Suprapubic skin (tissue), 4 donors: ENCODE measurements at regions not wholly inside any gene's neighbourhood (a gene's known extent, or its start where the extent isn't known, plus 50 kb on each side); places are given as distances from the start of the nearest gene placed in this dataset.

ENCODE experiments used
- EP300 ChIP-seq: sonication (generic); formaldehyde crosslinking; IDR thresholded peaks from one replicate; pipeline ENCODE4 v1.6.1; 2017; ENCODE audit warnings: antibody characterized with exemption
- POLR2AphosphoS5 ChIP-seq, 3 donors: sonication (generic); formaldehyde crosslinking; IDR thresholded peaks; one replicate each; pipeline ENCODE4 v1.6.1; 2017; ENCODE audit warnings: antibody characterized with exemption in 3 of 3
- TF ChIP-seq, protein P1 (sequence below), 2 donors: fragments of 200-600 bp in 1 of 2; fragments of 450-650 bp in 1 of 2; sonication (generic) in 1 of 2; IDR thresholded peaks; one replicate each; pipeline ENCODE4 v1.5.1; 2016 to 2019; ENCODE audit warnings: antibody characterized with exemption in 2 of 2, mild to moderate bottlenecking in 1 of 2, moderate library complexity in 1 of 2

DNA sequence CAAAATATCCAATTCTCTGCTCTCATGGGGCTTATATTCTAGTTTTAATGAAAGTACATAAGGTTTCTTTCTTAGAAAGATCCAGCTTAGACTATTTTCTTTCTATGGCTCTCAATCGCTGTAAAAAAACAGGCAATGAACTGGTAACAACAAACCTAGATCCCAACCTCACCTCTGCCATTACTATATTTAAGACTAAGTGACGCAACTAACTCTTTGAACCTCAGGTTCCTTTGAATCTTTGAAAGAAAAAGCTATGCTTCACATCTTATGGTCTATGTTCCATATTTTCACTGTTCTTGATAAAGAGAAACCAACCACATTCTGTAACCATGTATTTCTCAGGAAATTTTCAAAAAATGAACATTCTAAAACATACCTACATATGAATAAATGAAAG is 88.5 kb downstream of the ELAPOR2 start:
- TF ChIP-seq, protein P1, sequence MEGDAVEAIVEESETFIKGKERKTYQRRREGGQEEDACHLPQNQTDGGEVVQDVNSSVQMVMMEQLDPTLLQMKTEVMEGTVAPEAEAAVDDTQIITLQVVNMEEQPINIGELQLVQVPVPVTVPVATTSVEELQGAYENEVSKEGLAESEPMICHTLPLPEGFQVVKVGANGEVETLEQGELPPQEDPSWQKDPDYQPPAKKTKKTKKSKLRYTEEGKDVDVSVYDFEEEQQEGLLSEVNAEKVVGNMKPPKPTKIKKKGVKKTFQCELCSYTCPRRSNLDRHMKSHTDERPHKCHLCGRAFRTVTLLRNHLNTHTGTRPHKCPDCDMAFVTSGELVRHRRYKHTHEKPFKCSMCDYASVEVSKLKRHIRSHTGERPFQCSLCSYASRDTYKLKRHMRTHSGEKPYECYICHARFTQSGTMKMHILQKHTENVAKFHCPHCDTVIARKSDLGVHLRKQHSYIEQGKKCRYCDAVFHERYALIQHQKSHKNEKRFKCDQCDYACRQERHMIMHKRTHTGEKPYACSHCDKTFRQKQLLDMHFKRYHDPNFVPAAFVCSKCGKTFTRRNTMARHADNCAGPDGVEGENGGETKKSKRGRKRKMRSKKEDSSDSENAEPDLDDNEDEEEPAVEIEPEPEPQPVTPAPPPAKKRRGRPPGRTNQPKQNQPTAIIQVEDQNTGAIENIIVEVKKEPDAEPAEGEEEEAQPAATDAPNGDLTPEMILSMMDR (IDR thresholded peaks at IDR 0.05) = no peak
- no peak for TF ChIP-seq POLR2AphosphoS5 (IDR thresholded peaks at IDR 0.05)
- no peak for TF ChIP-seq EP300
